ENCODE measurements at regions not wholly inside any gene's neighbourhood (a gene's known extent, or its start where the extent isn't known, plus 50 kb on each side); places are given as distances from the start of the nearest gene placed in this dataset.

DNA sequence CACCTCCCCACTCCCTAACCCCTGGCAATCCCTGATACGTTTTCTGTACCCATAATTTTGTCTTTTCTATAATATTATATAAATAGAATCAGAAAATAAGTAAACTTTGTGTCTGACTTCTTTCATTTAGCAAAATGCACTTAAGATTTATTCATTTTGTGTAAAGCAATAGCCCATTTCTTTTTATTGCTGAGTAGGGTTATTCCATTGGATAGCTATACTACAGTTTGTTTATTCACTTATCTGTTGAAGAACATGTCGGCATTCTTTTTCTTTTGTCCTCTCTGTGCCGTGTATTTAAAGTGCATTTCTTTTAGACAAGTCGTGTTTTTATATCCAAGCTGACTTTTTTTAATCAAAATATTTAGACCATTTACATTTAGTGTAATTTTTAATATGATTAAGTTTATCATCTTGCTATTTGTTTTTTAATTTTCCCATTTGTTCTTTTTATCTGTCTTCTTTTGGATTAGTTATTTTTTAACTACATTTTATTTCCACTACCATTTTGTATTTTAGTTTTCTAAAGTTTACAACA is 176.4 kb upstream of the TSHZ3 start:
- TF ChIP-seq, protein P1, sequence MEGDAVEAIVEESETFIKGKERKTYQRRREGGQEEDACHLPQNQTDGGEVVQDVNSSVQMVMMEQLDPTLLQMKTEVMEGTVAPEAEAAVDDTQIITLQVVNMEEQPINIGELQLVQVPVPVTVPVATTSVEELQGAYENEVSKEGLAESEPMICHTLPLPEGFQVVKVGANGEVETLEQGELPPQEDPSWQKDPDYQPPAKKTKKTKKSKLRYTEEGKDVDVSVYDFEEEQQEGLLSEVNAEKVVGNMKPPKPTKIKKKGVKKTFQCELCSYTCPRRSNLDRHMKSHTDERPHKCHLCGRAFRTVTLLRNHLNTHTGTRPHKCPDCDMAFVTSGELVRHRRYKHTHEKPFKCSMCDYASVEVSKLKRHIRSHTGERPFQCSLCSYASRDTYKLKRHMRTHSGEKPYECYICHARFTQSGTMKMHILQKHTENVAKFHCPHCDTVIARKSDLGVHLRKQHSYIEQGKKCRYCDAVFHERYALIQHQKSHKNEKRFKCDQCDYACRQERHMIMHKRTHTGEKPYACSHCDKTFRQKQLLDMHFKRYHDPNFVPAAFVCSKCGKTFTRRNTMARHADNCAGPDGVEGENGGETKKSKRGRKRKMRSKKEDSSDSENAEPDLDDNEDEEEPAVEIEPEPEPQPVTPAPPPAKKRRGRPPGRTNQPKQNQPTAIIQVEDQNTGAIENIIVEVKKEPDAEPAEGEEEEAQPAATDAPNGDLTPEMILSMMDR (IDR thresholded peaks at IDR 0.05; ENCODE audit: poor library complexity), result no peak
- no peak for TF ChIP-seq EZH2phosphoT487 (IDR thresholded peaks at IDR 0.05; ENCODE audit: low read depth, severe bottlenecking, unreplicated experiment)
